A549 (cell line): ENCODE measurements at regions not wholly inside any gene's neighbourhood (a gene's known extent, or its start where the extent isn't known, plus 50 kb on each side); places are given as distances from the start of the nearest gene placed in this dataset.

ENCODE experiments used
- EP300 ChIP-seq, 2 experiments: fragments of >200 bp; sonication (Bioruptor Twin); formaldehyde crosslinking; IDR thresholded peaks; 2 replicates in 1 of 2; 3 replicates in 1 of 2; pipeline ENCODE4 v1.6.1; 2016 to 2017
- HDAC2 ChIP-seq: fragments of 200-600 bp; sonication (generic); IDR thresholded peaks from 2 replicates; pipeline ENCODE4 v1.6.1; 2016
- MAZ ChIP-seq: fragments of 150-350 bp; IDR thresholded peaks from 2 replicates; pipeline ENCODE4 v1.6.1; 2014; ENCODE audit warnings: antibody characterized with exemption, low read depth, low read length, borderline replicate concordance
- POLR2A ChIP-seq: IDR thresholded peaks from 2 replicates; pipeline ENCODE4 v1.6.1; 2012; ENCODE audit warnings: mild to moderate bottlenecking, low read length
- POLR2AphosphoS2 ChIP-seq: conservative IDR thresholded peaks from 2 replicates; pipeline ENCODE4 v1.6.1; 2012; ENCODE audit warnings: low read length, improper control_type of control experiment, inconsistent platforms
- RCOR1 ChIP-seq: fragments of 150-350 bp; IDR thresholded peaks from 2 replicates; pipeline ENCODE4 v1.6.1; 2014; ENCODE audit warnings: antibody characterized with exemption, low read length, low read depth
- REST ChIP-seq: fragments of 200-600 bp; sonication (generic); IDR thresholded peaks from 2 replicates; pipeline ENCODE4 v1.6.1; 2016; ENCODE audit warnings: antibody characterized with exemption, mild to moderate bottlenecking, moderate library complexity
- SREBF2 ChIP-seq: fragments of 450-650 bp; IDR thresholded peaks from 2 replicates; pipeline ENCODE4 v1.6.1; 2014; ENCODE audit warnings: mild to moderate bottlenecking, moderate library complexity
- TP53 ChIP-seq: fragments of 250-450 bp; sonication (Bioruptor Pico); IDR thresholded peaks from 2 replicates; pipeline ENCODE4 v1.5.0; 2021; ENCODE audit warnings: mild to moderate bottlenecking, moderate library complexity
- TF ChIP-seq, protein P1 (sequence below): fragments of >200 bp; sonication (Bioruptor Twin); formaldehyde crosslinking; IDR thresholded peaks from 3 replicates; pipeline ENCODE4 v1.5.1; 2016
- TF ChIP-seq, protein P2 (sequence below): fragments of >200 bp; sonication (Bioruptor Twin); formaldehyde crosslinking; IDR thresholded peaks from 3 replicates; pipeline ENCODE4 v1.6.1; 2016
- TF ChIP-seq, protein P3 (sequence below): fragments of 450-650 bp; IDR thresholded peaks from 2 replicates; pipeline ENCODE4 v1.6.1; 2014; ENCODE audit warnings: antibody characterized with exemption
- TF ChIP-seq, protein P4 (sequence below): IDR thresholded peaks from 2 replicates; pipeline ENCODE4 v1.6.1; 2012

GRCh38 chr15:67930720-67931119 lies 90.9 kb upstream of the RNU6-1 start:
- TF ChIP-seq, protein P1, sequence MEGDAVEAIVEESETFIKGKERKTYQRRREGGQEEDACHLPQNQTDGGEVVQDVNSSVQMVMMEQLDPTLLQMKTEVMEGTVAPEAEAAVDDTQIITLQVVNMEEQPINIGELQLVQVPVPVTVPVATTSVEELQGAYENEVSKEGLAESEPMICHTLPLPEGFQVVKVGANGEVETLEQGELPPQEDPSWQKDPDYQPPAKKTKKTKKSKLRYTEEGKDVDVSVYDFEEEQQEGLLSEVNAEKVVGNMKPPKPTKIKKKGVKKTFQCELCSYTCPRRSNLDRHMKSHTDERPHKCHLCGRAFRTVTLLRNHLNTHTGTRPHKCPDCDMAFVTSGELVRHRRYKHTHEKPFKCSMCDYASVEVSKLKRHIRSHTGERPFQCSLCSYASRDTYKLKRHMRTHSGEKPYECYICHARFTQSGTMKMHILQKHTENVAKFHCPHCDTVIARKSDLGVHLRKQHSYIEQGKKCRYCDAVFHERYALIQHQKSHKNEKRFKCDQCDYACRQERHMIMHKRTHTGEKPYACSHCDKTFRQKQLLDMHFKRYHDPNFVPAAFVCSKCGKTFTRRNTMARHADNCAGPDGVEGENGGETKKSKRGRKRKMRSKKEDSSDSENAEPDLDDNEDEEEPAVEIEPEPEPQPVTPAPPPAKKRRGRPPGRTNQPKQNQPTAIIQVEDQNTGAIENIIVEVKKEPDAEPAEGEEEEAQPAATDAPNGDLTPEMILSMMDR = no peak
- TF ChIP-seq HDAC2 (no peak), EP300 (IDR thresholded peaks at IDR 0.05) (no peak), SREBF2 (no peak), POLR2AphosphoS2 (no peak), RCOR1 (no peak), REST (no peak), TP53 (CRISPR knock-in tag) (no peak), POLR2A (no peak), MAZ (no peak)
- TF ChIP-seq, protein P2, sequence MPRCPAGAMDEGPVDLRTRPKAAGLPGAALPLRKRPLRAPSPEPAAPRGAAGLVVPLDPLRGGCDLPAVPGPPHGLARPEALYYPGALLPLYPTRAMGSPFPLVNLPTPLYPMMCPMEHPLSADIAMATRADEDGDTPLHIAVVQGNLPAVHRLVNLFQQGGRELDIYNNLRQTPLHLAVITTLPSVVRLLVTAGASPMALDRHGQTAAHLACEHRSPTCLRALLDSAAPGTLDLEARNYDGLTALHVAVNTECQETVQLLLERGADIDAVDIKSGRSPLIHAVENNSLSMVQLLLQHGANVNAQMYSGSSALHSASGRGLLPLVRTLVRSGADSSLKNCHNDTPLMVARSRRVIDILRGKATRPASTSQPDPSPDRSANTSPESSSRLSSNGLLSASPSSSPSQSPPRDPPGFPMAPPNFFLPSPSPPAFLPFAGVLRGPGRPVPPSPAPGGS = no peak
- TF ChIP-seq, protein P3, sequence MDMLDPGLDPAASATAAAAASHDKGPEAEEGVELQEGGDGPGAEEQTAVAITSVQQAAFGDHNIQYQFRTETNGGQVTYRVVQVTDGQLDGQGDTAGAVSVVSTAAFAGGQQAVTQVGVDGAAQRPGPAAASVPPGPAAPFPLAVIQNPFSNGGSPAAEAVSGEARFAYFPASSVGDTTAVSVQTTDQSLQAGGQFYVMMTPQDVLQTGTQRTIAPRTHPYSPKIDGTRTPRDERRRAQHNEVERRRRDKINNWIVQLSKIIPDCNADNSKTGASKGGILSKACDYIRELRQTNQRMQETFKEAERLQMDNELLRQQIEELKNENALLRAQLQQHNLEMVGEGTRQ = no peak
- TF ChIP-seq, protein P4, sequence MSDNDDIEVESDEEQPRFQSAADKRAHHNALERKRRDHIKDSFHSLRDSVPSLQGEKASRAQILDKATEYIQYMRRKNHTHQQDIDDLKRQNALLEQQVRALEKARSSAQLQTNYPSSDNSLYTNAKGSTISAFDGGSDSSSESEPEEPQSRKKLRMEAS = no peak
